ENCODE measurements at regions not wholly inside any gene's neighbourhood (a gene's known extent, or its start where the extent isn't known, plus 50 kb on each side); places are given as distances from the start of the nearest gene placed in this dataset.
"Not testable (repeated sequence)": the region's sequence is repeated elsewhere in the genome, so short reads cannot be mapped to it uniquely, and the experiment has no call there.

DNA sequence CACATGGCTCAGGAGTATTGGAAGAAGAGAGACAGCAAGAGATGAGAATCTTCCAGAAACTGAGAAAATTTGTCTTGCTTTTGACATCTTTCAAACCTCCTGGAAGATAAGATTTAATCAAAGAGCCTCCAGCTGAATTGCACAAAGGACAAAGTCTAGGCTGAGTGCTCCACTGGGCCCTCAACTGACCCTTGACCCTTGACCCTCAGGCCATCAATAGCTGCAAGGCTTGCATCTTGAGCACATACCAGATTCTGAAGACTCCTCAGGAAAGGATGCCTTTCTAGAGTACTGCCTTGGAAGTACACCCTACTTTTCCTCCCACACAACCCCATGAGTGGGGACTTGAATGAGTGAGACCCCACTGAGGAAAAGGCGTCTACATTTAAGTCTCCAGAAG lies 1125.5 kb downstream of the BCL11A start:
- DNase-seq (ENCODE audit: low read depth) = no peak

DNA sequence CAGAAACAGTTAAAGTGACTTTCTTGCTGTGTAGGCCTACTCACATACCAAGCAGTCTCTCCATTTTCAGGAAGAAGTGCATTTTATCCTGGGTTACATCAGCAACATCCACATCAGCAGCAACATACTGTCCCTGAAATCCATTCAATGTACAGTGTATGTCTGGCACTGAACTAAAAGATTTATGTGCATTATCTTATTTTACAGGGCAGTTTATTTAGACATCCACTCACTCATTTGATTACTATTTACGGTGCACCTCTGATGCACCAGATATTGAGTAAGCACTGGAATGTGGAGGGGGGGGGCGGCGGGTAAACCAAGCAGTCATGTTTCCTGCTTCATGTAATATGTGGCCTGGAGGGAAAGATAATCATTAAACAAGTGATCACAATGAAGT lies 1128.2 kb downstream of the BCL11A start:
- DNase-seq (ENCODE audit: low read depth) = no peak

DNA sequence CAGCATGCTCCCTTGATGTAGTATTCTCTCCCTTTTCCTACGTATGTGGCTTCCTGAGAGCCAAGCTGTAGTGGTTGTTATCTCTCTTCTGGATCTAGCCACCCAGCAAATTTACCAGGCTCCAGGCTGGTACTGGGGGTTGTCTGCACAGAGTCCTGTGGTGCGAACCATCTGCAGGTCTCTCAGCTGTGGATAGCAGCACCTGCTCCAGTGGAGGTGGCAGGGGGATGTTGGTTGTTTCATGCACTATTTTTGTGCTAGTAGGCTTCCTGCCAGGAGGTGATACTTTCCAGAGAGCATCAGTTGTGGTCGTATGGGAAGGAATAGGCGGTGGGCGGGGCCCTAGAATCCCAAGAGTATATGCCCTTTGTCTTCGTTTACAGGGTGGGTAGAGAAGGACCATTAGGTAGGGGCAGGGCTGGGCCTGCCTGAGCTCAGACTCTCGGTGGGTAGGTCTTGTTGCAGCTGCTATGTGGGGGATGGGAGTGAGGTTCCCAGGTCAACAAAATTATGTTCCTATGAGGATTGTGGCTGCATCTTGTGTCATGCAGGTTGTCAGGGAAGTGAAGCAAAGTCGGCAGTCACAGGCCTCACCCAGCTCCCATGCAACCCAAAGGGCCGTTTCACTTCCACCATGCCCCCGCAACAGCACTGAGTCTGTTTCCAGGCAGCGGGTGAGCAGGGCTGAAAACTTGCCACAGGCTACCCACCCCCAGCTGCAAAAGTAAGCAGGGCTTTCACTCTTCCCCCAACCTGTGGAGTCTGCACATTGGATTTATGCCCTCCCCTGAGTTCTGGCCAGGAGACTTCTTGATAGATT lies 1139.5 kb downstream of the BCL11A start:
- DNase-seq (ENCODE audit: low read depth) = no peak

DNA sequence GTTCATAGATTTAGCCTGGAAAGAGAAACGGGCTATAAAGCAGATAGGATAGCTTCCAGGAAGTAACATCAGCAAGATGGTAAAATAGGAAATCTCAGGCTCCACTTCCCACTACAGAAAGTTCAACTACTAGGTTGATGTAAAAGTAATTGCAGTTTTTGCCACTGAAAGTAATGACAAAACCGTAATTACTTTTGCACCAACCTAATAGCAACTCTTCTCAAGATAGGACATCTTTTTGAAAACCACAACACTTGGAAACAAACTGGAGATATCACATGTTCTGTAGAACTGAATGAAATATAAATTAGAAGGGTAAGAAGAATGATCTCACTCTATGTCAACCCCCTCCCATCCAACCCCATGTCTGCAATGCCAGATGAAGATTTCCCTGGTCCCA lies 1154.3 kb downstream of the BCL11A start:
- no peak for DNase-seq (ENCODE audit: low read depth)

DNA sequence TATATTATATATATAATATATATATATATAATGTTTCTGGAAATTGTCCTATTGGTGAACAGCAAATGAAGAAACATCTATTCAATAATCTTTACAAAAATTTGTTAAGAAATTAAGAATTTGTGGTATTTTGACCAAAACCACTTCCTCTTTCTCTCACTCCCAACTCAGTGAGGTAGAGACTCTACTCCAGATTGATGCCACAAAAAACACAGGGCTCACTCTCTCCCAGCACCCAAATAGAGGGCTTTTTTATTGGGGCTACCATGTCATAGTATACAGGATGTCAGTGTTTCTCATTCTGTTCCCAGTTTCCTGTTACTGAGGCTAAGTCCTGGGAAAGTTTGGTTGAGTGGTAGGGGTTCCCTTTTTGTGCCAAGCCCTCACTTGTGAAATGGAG lies 1155.4 kb downstream of the BCL11A start:
- DNase-seq (ENCODE audit: low read depth) = no peak

DNA sequence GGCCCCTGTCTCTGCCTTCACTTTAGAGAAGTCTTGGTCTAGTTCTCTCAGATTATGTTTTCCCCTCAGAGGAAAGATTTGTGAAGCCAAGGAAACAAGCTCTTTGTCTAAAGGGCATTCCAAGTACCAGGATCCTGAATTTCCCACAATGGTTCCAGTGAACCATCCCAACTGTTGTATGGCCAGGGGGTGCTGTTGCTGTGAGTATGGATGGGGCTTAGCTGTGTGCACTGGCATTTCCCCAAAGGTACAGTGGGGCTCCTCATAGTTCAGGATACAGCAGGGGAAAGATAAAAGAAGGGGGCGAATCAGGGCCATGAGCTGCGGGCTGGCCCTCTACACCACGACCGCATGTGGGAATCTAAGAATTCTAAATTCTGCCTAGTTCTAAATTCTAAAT lies 1154.0 kb upstream of the FANCL start:
- DNase-seq (ENCODE audit: low read depth) = no peak

DNA sequence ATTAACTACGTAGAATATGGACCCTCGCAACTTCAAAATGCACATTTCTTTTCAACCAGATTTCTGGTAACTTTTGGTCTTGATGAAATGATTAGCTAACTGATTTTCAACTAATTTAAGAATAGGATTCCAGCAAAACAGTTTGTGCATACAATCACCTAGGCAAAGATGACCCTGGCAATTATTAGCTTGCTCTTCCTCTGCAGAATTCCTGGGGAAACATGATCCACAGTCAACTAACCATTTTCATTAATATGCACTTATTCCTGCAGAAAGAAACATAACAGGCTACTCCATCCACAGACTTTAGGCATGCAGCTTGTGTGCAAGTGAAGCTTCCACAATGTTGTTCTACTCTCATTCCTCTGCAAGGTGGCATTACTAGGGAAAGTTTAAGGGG lies 1150.8 kb upstream of the FANCL start:
- no peak for DNase-seq (ENCODE audit: low read depth)

DNA sequence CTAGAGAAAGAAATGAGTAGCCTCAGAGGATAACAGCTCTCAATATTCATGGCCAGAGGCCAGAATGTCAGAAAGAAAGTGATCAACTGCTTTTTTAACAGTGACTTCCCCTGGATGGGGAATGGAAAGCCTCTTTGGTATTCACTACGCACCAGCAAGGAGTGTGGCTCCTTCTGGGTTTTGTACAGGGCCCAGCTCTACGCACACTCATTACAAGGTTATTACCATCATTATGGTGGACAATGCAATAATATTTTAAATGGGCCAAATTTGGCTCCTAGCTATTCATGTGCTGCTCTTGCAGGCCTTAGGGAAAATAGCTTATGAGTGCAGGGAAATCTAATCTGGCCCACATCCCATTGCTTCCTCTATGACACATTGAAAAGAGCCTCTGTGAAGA lies 1149.5 kb upstream of the FANCL start:
- DNase-seq (ENCODE audit: low read depth) = no peak

DNA sequence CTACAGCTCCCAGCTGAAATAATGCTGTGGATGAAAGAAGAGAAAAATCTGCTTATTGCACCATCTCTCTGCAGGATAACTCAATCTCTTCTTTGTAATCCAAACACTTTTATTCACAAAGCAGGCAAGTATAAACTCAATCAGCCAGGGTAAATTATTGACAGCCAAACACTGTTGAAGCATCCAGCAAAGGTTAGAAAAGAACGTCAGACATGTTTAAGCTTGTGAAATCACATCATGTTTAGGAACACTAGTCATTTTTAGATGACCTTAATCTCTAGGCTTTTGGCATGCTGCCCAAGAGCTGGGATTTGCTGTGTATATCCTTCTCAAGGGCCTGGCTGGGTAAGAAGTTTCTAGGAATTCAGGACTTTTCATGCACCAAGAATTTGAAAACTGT lies 1148.1 kb upstream of the FANCL start:
- no peak for DNase-seq (ENCODE audit: low read depth)

DNA sequence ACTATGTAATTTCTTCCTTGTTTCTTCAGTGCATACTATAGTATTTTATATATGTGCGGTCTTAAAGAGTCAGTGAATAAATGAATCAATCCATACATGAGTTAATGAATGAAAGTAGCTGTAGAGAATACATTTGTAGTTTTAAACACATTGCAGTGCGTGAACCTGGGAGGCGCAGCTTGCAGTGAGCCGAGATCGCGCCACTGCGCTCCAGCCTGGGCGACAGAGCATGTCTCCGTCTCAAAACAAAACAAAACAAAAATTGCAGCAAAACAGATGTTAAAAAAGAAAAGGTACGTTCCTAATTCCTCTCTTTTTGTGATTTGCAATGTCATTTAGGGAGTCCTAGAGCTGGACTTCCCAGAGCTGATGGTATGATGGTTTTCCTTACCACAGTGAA lies 1144.8 kb upstream of the FANCL start:
- no peak for DNase-seq (ENCODE audit: low read depth)

DNA sequence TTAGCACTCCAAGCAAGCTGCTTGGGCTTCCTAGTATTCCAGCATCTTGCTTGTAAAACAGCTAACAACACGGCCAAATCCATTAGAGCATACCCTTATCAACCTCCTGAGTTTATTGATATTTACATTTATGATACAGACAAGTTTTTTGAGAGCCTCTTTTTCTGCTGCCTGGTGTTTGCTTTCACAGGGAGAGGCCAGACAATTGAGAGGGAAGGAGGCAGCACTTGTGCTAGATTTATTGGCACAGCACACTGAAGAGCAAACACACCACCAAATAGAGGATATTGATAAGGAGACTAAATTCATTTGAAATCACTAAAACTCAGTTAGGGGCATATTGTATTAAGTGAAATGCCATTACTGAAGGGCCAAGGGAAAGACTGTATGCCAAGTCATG lies 1142.3 kb upstream of the FANCL start:
- no peak for DNase-seq (ENCODE audit: low read depth)

DNA sequence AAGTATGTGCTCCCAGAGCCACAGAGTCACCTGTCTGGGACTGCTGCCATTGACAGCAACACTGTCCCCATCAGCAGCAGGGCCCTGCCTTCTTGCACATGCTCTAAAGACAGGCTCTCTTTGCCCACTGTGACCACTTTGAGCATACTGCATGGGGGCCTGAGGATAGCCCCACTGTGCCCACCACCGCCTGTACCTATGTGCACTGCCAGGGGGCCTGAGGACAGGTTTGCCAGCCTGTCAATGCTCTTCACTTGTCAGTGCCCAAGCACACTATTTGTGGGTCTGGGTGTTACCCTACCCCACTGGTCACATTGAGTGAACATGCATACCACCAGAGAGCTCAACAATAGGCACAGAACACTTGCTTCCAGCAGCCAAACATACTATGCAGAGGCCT lies 1137.0 kb upstream of the FANCL start:
- DNase-seq (ENCODE audit: low read depth) = no peak

DNA sequence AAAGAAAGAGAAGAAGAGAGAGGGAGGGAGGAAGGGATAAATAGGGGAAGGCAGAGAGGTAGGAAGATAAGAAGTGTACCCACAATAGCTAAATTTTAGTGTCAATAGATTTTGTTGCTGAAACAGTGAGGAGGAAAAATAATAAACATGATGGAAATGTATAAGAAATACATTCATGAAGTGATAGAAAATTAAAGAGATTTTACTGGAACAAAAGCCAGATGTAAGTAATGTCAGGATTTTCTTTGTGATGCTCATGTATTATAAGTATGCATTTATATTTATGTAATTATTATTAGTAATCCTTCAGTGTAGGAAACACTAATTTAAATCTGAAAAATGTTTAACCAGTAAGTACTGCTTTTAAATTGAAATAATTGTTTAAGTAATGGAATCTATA lies 1125.2 kb upstream of the FANCL start:
- no peak for DNase-seq (ENCODE audit: low read depth)

DNA sequence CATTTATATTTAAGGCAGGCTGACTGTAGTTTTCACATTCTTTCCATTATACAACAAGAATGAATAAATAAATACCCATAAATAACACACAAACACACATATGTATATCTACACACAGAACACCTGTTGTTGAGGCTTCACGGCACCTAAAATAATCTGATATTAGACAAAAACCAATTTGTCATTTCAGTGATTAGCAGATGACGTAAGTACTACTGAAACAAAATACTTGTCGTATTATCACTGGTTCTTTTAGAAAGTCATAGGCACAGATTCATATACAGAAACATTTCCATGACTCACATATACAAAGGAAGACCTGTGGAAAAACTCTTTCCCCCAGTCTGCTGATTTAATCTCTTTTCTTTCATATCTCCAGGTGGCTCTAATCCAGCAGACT lies 1113.4 kb upstream of the FANCL start:
- no peak for DNase-seq (ENCODE audit: low read depth)

DNA sequence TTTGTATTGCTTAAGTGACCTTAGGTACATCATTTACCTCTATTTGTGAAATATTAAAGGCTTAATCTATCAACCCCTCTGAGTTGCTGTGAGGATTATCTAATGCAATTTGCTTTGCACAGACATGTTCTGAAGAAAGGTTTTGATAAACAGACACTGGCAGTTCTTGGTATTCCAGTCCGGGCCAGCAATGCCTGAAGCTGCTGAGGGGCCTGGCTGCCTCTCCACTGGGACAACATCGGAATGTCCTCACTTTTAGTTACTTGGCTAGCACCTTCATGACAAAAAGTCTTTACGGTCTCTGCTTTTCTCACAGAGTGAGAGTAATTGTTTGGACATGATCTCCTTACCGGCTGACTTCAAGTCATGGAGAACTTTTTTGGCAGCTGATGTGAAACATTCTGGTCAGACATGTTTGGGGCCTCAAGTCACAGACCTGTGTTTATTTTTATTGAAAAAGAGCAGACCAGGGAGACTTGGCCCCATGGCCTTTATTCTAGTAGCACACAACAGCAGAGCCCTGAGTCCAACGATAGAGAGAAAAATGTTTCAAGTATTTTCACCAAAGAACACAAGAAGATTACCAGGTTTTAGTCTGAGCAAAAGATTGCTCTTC lies 1112.3 kb upstream of the FANCL start:
- no peak for DNase-seq (ENCODE audit: low read depth)

DNA sequence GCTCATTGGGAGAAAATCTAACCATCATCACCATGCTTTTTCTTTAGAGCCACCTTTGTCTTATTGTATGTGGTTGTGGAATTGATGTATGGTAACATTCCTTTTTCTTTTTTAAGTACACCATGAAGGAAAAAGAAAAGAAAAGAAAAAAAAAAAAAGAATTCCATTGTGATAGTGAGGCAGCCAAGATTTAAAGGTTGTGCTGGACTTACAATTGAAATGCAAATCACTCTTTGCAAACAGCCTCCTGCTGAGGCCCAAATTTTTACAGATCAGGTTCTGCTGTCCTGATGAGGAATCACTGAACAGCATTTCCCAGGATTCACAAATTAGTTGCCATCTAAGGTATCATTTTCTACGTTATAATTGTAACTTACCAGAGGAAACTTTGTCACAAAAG lies 1101.0 kb upstream of the FANCL start:
- no peak for DNase-seq (ENCODE audit: low read depth)

DNA sequence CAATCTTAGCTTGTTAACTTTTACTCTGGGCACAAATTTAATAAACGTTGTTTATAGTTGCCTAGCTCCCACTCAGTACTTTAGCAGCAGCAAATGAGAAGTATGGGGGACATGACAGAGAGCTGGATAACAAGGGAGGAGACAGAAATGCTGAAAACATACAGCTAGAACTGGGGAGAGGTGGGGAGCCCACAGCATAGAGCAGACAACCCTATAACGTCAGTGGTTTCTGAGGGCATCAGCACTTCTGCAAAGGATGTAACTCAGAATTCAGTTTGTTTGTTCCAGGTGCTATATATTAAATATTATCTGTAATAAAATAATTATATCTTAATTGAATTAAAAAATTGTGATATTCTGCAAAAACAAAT lies 1098.7 kb upstream of the FANCL start:
- DNase-seq (ENCODE audit: low read depth) = no peak

DNA sequence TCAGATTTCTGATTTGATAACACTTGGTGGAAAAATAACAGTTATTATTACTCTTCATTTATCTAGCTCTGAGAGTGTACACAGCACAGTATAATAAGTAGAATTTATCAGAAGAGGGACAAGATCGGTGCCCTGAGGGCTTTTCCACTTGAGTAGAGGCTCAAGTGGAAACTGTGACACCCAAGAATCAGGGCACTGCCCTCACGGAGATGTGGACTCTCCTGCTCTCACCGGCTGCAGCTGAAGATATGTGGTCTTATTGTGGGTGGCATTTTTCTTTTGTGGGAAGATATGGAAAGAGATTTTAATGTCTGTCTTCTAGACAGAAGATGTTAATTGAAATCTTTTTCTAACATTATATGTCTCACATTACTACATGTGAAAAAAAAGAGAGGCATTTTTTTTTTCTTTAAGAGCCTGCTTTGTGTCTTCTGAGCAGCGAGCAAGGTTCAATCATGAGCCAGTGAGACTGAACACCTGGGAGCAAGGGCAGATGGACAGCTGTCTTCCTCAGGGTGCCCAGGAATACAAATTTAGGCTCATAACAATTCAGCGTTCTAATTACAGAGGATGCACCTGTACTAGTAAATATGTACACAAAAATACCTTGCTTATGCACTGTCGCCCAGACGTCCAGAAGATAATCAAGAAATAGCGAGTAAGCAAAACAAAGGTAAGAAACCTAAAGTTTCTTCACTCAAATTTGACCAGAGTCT lies 1098.2 kb upstream of the FANCL start:
- no peak for DNase-seq (ENCODE audit: low read depth)

DNA sequence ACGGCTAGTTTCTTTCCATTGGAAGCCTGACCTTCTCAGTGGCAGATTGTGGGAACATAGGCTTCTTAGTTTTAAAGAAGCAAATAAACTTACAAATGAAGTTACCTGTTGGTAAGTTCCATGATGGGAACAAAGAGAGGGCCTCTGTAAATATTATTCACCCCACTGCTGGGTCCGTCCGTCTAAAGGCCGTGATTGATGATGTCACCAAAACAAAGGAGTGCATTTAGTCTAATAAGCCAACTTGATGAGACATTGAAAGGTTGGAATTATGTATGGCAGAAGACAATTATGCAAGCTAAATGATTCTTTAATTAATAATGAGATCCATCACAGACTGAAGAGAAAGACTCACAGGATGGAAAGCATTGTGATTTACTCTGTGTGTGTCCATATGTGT lies 1091.9 kb upstream of the FANCL start:
- no peak for DNase-seq (ENCODE audit: low read depth)

DNA sequence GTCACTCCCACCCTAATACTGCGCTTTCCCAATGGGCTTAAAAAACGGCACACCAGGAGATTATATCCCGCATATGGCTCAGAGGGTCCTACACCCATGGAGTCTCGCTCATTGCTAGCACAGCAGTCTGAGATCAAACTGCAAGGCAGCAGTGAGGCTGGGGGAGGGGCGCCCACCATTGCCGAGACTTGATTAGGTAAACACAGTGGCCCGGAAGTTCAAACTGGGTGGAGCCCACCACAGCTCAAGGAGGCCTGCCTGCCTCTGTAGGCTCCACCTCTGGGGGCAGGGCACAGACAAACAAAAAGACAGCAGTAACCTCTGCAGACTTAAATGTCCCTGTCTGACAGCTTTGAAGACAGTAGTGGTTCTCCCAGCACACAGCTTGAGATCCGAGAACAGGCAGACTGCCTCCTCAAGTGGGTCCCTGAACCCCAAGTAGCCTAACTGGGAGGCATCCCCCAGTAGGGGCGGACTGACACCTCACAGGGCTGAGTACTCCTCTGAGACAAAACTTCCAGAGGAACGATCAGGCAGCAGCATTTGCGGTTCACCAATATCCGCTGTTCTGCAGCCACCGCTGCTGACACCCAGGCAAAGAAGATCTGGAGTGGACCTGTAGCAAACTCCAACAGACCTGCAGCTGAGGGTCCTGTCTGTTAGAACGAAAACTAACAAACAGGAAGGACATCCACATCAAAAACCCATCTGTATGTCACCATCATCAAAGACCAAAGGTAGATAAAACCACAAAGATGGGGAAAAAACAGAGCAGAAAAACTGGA lies 1085.6 kb upstream of the FANCL start:
- DNase-seq (ENCODE audit: low read depth) = not testable (repeated sequence)

DNA sequence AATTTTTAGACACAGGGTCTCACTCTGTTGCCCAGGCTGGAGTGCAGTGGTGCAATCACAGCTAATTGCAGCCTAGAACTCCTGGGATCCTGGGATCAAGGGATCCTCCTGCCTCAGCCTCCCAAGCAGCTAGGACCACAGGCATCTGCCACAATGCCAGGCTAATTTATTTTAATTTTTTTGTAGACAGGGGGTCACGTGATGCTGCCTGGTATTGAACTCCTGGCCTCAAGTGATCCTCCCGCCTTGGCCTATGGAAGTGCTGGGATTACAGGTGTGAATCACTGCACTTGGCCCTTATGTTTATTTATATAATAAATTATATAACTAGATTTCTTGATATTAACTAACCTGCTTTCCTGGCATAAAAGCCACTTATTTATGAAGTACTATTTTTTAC lies 1081.7 kb upstream of the FANCL start:
- DNase-seq (ENCODE audit: low read depth) = no peak

DNA sequence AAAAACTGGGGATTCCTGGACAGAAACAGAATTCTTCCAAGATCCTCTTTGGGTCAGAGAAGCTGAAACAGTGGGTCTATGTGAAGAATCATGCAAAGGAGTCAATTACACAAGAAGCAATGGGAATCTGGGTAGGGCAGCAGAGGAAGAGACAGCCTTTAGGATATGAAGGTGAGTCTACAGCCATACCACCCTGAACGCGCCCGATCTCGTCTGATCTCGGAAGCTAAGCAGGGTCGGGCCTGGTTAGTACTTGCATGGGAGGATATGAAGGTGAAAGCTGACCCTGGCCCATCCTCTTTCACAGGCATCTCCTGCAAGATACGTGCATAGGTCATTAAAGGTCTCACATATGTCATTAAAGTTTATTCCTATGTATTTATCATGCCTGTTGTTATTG lies 1080.9 kb upstream of the FANCL start:
- no peak for DNase-seq (ENCODE audit: low read depth)
